ENCODE measurements at regions not wholly inside any gene's neighbourhood (a gene's known extent, or its start where the extent isn't known, plus 50 kb on each side); places are given as distances from the start of the nearest gene placed in this dataset.

DNA sequence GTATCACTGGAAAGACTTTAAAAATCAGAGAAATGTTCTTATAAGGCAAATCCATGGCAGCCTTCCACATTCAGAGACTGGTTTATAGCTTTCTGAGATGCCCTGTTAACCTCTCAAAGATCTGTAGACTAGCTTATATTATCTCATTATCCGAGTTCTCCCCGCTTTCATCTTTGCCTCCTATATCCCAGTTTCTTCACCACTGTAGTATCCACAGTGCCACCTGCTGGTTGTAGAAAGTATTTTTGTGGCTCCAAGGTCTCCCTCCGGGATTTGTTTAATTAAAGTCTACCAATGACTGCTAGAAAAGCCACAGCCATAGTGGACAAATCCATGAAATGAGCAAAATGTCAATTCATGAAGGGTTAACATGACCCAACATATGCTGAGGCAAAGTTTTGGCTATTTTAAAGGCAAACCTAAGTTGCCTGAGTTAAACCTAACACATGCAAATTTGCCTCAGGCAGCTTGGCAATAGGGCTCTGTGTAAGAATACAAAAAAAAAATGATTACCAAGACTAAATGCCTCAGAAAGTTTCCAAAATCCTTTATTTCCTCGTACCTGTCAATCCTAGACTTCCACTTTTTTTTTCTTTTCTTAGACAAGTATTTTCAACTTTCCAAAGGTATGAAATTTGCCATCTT, 218.8 kb upstream of the BMP4 start:
- Mint-ChIP-seq H3K36me3 (ENCODE audit: insufficient read depth) (peaks cover 2% of the 10 kb centered on the region), H3K9me3 (no peaks in the 10 kb centered on the region), H3K27ac (no peak overlapping the region), H3K4me1 (ENCODE audit: low read depth in 2 of 2) (no peaks in the 10 kb centered on the region), H3K4me3 (no peak overlapping the region), H3K27me3 (peaks cover 31 to 34% of the 10 kb centered on the region in 2 donors)
- DNase-seq: peak; percentile 11 to 19 (median 17)
- ATAC-seq (replicated peaks): no peak

GRCh38 chr14:54177019-54177418, 219.8 kb upstream of the CDKN3 start:
- Mint-ChIP-seq H3K27ac (no peak overlapping the region), H3K27me3 (peaks cover 18 to 26% of the 10 kb centered on the region in 2 donors), H3K9me3 (no peaks in the 10 kb centered on the region), H3K4me1 (ENCODE audit: low read depth in 2 of 2) (no peaks in the 10 kb centered on the region), H3K36me3 (ENCODE audit: insufficient read depth) (peaks cover 2% of the 10 kb centered on the region), H3K4me3 (no peak overlapping the region)
- DNase-seq (no peak), ATAC-seq (replicated peaks) (no peak)

DNA sequence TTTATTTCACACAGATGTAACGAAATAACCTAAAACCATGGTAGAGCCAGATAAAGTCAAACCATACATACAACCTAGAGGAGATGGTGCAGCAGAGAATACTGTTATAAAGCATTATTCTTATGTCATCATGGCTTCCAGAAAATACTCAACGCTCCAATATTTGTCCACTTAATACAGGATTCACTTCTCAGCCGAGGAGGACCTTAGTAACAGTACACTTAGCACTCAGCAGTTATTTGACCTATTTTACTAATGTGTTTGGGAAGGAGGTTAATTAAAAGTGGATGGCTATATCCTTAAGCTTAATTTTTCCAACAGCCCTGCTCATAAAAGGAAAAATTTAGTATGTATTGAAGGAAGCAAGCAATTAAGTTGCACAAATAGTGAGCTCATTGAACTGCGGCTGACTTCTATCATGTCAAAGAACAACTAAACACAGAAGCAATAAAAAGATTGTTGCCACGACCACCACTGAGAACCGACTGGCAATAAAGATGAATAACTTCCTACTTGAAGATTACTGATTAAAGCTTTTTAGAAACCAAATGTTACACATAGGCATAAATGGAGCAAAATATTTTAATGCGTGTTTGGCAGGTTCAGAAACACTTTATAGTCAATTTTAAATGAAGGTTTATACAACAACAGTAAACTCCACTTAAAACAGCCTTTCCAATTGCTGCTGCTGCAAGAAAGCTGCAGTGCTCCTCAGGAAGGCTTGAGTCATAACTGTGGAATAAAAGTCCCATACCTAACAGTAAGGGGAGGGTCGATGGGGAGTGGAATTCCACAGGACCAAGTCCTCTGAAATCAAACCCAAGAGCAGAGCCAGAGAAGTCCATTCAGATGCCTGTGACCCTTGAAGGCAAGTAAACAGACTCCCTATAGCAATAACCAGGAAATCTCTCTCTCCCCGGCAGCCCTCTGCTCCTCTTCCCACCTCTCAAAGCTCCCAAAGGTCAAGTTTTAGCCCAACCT, 218.9 kb upstream of the CDKN3 start:
- DNase-seq (no peak), ATAC-seq (replicated peaks) (no peak)
- Mint-ChIP-seq H3K36me3 (ENCODE audit: insufficient read depth) (peaks cover 2% of the 10 kb centered on the region), H3K9me3 (no peaks in the 10 kb centered on the region), H3K27ac (no peak overlapping the region), H3K4me3 (no peak overlapping the region), H3K4me1 (ENCODE audit: low read depth in 2 of 2) (no peaks in the 10 kb centered on the region), H3K27me3 (peaks cover 11 to 26% of the 10 kb centered on the region in 2 donors)

GRCh38 chr14:54182419-54183045, 214.3 kb upstream of the CDKN3 start:
- Mint-ChIP-seq H3K27me3 (peaks cover 5 to 9% of the 10 kb centered on the region in 2 donors), H3K4me1 (ENCODE audit: low read depth in 2 of 2) (no peaks in the 10 kb centered on the region), H3K27ac (no peak overlapping the region), H3K9me3 (no peaks in the 10 kb centered on the region), H3K36me3 (ENCODE audit: insufficient read depth) (peaks cover 2% of the 10 kb centered on the region), H3K4me3 (no peak overlapping the region)
- ATAC-seq (replicated peaks) (no peak), DNase-seq (no peak)

GRCh38 chr14:54186821-54187763, 209.7 kb upstream of the CDKN3 start:
- Mint-ChIP-seq H3K4me1 (ENCODE audit: low read depth in 2 of 2) (no peaks in the 10 kb centered on the region), H3K9me3 (no peaks in the 10 kb centered on the region), H3K36me3 (ENCODE audit: insufficient read depth) (no peaks in the 10 kb centered on the region), H3K27ac (no peak overlapping the region), H3K4me3 (no peak overlapping the region), H3K27me3 (peaks cover 0 to 16% of the 10 kb centered on the region in 2 donors)
- no peak for ATAC-seq (replicated peaks)
- DNase-seq: no peak

- Mint-ChIP-seq H3K27me3 (peaks cover 0 to 7% of the 10 kb centered on the region in 2 donors), H3K4me1 (ENCODE audit: low read depth in 2 of 2) (no peaks in the 10 kb centered on the region), H3K36me3 (ENCODE audit: insufficient read depth) (no peaks in the 10 kb centered on the region), H3K9me3 (no peaks in the 10 kb centered on the region), H3K4me3 (no peak overlapping the region), H3K27ac (no peak overlapping the region)
- no peak for ATAC-seq (replicated peaks)
- no peak for DNase-seq
Measured at GRCh38 chr14:54188064-54188666, 208.6 kb upstream of the CDKN3 start.

DNA sequence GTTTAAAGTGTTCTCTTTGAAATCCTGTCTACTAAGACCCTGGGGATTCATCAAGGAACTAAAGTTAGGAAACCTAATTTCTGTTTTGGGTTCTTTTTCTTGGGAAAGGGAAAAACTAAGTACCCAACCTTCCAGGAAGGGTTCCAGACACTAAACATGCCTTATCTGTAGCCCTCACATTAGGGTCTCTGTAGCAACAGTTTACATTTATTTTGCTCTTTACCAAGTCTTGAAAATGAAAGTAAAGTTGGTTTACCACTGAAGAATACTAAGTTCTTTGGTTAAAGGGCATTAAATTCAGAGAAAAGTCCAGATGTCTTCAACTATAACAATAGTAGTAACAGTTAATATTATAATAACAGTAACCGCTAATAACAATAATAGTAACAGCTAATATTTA, 207.5 kb upstream of the CDKN3 start:
- DNase-seq: no peak
- no peaks in the 10 kb centered on the region for H3K36me3 Mint-ChIP-seq (ENCODE audit: insufficient read depth)
- ATAC-seq (replicated peaks): no peak
- no peak overlapping the region for H3K27ac Mint-ChIP-seq
- H3K4me3 Mint-ChIP-seq: no peak overlapping the region
- peaks cover 0 to 7% of the 10 kb centered on the region in 2 donors for H3K27me3 Mint-ChIP-seq
- H3K9me3 Mint-ChIP-seq: no peaks in the 10 kb centered on the region
- H3K4me1 Mint-ChIP-seq (ENCODE audit: low read depth in 2 of 2): no peaks in the 10 kb centered on the region

- no peaks in the 10 kb centered on the region for H3K9me3 Mint-ChIP-seq
- DNase-seq: no peak
- H3K27ac Mint-ChIP-seq: no peak overlapping the region
- no peaks in the 10 kb centered on the region for H3K36me3 Mint-ChIP-seq (ENCODE audit: insufficient read depth)
- no peak overlapping the region for H3K4me3 Mint-ChIP-seq
- H3K4me1 Mint-ChIP-seq (ENCODE audit: low read depth in 2 of 2): no peaks in the 10 kb centered on the region
- ATAC-seq (replicated peaks): no peak
- peaks cover 0 to 7% of the 10 kb centered on the region in 2 donors for H3K27me3 Mint-ChIP-seq
Measured at GRCh38 chr14:54189748-54190354, 207.0 kb upstream of the CDKN3 start.

- DNase-seq: no peak
- Mint-ChIP-seq H3K4me1 (ENCODE audit: low read depth in 2 of 2) (no peaks in the 10 kb centered on the region), H3K9me3 (peaks cover 0 to 2% of the 10 kb centered on the region in 2 donors), H3K4me3 (no peak overlapping the region), H3K36me3 (ENCODE audit: insufficient read depth) (no peaks in the 10 kb centered on the region), H3K27ac (no peak overlapping the region), H3K27me3 (peaks cover 0 to 7% of the 10 kb centered on the region in 2 donors)
- no peak for ATAC-seq (replicated peaks)
Measured at GRCh38 chr14:54191846-54192245, 205.0 kb upstream of the CDKN3 start.

DNA sequence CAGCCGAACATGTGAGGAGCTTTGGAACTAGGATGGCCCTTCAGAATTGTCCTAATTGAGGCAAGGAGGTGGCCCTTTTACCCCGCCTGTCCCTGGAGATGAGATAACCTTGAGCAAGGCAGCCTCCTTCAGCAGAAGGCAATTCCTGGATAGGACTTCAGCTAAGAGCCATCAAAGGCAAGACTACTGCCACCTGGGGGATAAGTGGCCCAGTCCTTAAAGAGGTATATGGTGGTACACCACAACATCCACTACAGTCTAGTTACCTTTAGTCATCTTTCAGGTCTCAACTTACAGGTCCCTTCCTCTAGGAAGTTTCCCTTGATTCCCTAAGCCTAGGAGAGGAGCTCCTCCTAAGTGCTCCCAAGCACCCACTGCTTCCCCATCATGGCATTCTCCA, 204.2 kb upstream of the CDKN3 start:
- ATAC-seq (replicated peaks): no peak
- DNase-seq: no peak
- H3K9me3 Mint-ChIP-seq: peaks cover 0 to 6% of the 10 kb centered on the region in 2 donors
- H3K27me3 Mint-ChIP-seq: peaks cover 0 to 7% of the 10 kb centered on the region in 2 donors
- H3K27ac Mint-ChIP-seq: no peak overlapping the region
- no peaks in the 10 kb centered on the region for H3K4me1 Mint-ChIP-seq (ENCODE audit: low read depth in 2 of 2)
- no peak overlapping the region for H3K4me3 Mint-ChIP-seq
- H3K36me3 Mint-ChIP-seq (ENCODE audit: insufficient read depth): no peaks in the 10 kb centered on the region

DNA sequence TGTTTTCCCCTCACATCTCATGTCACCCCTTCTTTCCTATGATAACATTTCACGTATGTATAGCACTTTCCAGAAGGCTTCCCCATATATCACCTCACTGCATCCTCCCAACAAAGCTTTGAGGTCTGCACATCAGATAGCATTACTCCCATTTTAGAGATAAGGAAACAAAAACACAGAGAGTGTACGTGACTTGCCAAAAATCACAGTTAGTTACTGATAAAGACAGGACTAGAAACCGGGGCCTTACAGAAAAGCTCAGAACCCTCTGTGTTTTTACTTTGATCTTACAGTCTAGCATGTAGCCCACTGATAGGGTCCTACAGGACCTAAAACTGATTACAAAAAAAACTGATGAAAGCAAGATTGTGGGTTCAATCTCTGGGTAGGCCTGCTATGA, 202.9 kb upstream of the CDKN3 start:
- DNase-seq (no peak), ATAC-seq (replicated peaks) (no peak)
- Mint-ChIP-seq H3K36me3 (ENCODE audit: insufficient read depth) (no peaks in the 10 kb centered on the region), H3K27me3 (no peaks in the 10 kb centered on the region), H3K27ac (no peak overlapping the region), H3K9me3 (peaks cover 0 to 7% of the 10 kb centered on the region in 2 donors), H3K4me3 (no peak overlapping the region), H3K4me1 (ENCODE audit: low read depth in 2 of 2) (no peaks in the 10 kb centered on the region)

DNA sequence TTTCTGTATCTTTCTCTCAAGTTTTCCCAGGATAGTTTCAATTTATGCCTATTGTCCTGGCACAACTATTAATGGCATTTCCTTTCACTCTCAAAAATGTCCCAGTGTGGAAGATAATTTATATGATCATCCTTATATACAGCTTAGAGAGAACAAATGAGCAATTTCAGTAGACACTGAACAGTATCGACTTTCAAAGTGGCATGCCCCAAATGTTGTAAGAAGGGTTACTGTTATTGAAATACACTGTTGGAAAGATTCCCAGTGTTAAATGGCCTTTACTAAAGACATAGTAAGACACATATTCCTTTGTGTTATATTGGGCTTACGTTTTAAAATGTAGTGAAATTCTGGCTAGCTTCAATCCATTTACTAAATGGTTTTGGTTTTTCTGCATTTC, 202.3 kb upstream of the CDKN3 start:
- Mint-ChIP-seq H3K36me3 (ENCODE audit: insufficient read depth) (no peaks in the 10 kb centered on the region), H3K4me1 (ENCODE audit: low read depth in 2 of 2) (no peaks in the 10 kb centered on the region), H3K27ac (no peak overlapping the region), H3K4me3 (no peak overlapping the region), H3K27me3 (no peaks in the 10 kb centered on the region), H3K9me3 (peaks cover 0 to 7% of the 10 kb centered on the region in 2 donors)
- DNase-seq: no peak
- no peak for ATAC-seq (replicated peaks)
